ENCODE measurements at regions not wholly inside any gene's neighbourhood (a gene's known extent, or its start where the extent isn't known, plus 50 kb on each side); places are given as distances from the start of the nearest gene placed in this dataset.
"Not testable (repeated sequence)": the region's sequence is repeated elsewhere in the genome, so short reads cannot be mapped to it uniquely, and the experiment has no call there.

DNA sequence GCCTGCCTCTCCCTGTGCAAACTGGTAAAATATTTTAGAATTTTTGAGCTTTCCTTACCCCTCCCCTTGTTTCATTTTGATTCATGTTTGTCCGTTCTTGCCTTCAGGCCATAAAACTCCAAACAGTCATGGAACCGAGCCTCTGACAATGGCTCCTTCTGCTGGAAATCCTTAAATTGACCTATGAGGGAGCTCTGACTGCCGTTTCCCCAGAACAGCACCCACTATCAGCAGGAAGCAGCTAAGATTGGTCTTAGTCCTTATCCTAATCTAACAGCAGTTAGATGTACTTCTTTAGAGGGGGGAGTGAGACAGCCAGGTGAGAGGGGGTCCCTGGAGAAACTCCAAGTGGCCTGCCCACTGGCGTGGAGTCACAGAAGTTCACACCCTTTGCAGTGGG is 106.7 kb downstream of the FAM174A start:
- no peak for DNase-seq

DNA sequence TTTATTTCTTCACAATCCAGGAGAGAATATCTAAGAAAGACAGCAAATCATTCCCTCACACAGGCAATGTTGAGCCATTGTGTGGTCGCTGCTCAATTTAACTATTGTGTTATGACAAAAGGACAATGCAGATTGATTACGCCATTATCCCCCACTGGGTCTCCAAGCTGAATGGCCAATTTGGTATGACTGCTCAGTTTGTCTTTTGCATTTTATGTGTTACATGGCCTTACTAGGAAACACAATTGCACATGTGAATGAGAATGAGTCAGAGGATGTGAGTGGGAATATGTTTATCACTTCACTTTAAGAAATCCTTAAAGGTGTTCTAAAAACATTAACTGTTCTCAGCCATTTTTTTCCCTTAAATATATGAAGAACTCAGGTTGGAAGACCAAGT is 108.3 kb downstream of the FAM174A start:
- DNase-seq = peak; percentile 72

DNA sequence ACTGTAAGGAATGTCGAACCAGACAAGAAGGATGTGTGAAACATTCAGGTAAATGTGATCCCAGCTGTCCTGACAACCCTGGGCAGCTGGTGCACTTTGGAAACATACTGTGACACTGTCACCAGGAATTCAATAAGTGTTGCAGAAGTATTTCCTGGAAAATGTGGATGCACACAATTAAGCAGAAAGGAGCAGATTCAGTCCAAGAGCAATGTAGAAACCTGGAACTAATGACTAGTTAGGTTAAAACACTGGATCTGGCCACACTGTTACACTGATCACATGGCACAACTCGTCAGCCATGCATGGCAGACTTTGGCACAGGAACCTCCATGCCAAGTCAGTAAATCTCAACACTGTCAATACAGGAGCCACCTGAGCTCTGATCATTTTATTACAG is 109.0 kb downstream of the FAM174A start:
- peak; percentile 58 for DNase-seq

DNA sequence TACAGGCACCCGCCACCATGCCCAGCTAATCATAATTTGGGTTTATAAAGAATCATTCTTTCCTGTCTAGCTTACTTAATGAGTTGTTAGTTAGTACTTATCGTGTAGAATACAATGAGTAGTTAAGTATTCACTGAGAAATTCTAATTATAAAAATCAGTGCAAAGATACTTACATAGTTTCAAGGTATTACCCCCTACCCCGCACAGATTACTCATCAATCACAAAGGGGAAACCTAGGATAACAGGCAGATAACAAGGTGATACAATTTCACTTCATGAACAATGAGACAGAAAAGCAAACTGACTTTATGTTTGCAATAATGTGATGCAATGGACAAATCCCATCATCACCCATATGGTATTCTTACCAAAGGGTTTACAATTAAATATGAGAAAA is 109.6 kb downstream of the FAM174A start:
- no peak for DNase-seq

DNA sequence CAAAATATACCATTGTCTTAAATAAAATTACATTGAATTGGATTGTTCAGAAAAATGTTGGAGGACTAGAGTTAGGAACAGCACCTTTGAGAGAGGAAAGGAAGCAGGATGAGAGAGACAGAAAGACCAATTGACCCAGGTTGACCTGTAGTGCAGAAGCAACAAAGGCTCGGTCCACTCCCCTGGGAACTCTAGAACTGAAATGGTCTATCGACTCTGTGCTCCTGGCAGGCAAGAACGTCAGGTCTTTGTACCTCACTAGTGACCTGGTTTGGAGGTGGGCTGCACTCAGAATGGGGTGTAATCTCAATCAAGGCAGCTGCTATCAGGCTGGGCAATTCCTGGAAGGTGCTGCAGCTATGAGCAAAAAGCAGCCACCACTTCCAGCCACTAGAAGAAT is 110.8 kb downstream of the FAM174A start:
- DNase-seq = peak; percentile 15

DNA sequence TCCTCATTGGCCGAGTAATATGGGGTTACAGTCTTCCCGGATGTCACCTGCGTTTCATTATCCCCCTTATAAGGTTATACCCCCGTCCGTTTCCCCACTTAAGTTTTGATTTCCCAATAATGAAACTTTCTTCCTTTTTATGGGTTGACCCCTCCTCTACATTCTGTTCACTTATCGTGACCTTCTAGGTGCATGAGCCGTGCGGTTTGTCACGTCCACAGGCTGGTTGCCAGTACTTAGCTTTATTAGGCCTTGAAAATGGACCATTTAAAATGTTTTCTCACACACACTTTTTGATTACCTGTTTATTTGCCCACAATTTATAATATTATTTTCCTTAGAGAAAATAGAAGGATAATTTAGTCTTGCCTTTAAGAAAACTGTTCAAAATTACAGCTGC is 111.5 kb downstream of the FAM174A start:
- DNase-seq = no peak

DNA sequence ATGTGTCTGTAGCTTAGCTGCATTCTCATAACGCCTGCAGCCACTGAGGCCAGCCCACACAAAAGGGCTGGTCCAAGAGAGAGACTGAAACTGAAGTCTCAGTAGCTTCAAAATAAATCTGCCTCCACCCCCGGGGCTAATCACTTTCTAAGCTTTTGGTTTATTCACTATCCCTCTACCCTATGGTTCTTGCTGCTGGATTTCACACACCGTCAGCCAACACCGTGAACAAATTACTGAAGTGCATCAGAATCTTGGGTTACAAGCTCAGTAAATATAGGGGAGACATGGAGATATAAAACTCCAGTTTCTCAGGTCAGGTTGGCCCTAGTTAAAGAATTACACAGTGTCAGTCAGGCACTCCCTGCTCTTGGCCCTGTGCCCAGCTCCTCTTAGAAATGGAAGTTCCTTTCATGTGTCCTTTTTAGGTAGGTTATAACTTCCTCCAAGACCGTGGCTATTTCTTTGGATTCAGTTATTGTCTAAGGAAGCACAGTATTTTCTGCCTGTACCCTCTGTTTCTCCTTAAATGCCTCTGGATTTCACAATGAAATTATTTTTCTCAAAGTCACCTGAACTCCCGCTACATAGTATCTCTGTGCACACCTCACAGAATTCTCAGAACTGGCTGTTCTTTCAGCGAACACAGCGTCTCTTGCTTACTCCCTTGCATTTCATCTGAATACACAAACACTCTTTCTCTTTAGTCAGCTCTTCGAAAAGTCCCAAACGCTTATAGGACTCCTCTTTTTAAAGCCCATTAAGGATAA is 112.5 kb downstream of the FAM174A start:
- peak; percentile 79 for DNase-seq

DNA sequence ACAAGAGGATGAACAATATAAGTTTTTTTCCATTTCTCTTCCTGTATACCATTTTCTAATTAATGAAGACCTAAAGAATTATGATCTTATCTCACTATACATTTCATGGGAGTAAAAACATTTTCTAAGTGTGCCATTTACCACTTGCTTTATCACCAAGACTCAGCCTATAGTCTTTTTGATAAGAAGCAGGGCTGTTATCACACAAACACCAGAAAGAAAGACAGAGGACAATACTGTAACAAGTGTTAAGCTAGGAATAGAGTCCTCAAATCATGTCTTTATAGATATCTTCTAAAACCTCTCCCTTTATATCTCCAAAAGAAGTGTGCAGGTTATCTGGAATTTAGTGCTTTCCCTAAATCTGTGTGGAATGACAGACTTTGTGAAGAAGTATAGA is 119.7 kb downstream of the FAM174A start:
- no peak for DNase-seq

DNA sequence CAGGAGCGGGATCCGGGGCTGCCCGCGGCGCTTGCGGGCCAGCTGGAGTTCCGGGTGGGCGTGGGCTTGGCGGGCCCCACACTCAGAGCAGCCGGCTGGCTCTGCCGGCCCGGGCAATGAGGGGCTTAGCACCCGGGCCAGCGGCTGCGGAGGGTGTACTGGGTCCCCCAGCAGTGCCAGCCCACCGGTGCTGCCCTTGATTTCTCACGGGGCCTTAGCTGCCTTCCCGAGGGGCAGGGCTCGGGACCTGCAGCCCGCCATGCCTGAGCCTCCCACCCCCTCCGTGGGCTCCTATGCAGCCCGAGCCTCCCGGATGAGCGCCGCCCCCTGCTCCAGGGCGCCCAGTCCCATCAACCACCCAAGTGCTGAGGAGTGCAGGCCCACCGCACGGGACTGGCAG is 121.6 kb downstream of the FAM174A start:
- DNase-seq = not testable (repeated sequence)

DNA sequence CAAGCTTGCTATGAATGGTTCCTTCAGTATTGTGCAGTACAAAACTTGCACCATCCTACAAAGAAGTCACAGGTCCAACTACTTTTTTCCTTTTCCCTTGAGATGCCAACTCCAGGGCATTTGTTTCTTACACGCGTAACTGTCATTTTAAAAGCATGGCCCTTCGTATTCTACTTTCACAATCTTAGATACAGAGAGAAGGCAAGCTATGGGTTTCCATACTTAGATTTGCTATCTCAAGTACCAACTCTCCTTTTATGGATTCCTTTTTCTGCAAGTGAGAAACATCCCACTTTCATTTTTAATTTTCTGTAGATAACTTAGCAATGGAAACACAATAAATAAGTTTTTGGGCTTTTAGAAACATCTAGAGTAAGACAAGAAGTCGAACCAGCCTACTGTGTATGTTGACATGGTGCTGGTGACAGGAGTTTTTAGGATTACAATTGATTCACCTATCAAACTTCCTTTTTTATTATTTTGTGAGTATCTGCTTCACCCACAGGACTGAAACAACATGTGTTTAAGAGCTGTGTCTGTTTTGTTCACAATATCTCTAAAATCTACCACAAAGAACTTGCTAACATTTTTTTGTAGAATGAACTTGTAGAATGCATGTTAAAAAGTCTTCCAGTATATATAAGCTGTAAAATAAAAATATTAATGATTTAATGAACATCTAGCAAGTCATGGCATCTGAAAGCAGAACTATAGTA is 124.1 kb downstream of the FAM174A start:
- DNase-seq = no peak

DNA sequence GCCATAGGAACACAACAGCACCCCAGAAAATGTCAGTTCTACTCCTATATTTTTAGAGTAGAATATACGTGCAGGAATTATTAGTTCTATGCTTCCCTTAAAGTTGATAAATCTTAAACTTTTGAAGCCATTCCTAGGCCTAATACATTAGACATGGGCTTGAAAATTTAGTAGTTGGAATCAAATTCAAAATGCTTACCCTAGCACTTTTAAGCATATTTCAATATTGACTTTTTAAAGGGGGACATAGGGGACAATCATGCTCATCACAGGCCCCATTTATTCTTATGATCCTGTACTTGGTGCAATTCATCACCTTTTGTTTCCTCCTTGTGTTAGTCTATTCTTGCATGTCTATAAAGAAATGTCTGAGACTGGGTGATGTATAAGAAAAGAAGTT is 129.0 kb downstream of the FAM174A start:
- DNase-seq = no peak

DNA sequence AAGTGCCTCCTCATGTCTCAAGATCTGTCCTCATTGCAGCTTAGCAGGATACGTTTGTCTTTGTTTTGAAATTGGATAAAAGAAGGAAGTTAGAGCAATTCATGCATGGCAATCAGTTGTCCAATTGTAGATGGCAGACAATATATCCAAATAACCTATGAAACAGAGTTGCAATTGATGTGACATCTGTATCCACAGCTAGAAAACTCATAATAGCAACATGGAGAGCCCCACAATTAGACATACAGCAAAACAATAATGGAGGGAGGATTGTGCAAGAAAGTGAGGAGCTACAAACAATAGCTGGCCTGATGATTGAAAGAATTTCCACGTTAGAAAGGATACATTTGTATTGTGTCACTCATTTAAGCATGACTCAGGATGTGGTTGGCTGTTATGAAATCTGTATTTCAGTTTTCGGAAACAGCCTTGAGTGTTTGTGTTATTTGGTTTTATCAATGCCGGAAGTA is 132.0 kb downstream of the FAM174A start:
- DNase-seq = no peak

DNA sequence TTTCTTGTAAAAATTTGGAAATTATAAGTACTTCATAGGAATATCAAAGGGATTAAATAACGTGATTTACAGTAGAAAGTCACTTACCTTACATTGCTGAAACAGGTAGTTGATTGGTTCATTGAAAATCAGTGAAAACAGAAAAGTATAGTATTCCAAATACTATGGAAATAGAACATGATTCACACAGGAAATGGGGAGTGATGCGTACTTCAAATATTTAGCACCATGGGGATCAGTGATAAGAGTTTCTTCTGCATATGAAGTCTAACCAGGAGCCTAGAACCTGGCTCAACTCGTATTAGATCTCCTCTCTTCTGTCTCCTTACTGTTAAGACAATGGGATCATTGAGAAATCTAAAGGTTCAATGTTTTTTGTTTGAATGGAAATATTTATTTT is 133.3 kb downstream of the FAM174A start:
- DNase-seq = no peak

DNA sequence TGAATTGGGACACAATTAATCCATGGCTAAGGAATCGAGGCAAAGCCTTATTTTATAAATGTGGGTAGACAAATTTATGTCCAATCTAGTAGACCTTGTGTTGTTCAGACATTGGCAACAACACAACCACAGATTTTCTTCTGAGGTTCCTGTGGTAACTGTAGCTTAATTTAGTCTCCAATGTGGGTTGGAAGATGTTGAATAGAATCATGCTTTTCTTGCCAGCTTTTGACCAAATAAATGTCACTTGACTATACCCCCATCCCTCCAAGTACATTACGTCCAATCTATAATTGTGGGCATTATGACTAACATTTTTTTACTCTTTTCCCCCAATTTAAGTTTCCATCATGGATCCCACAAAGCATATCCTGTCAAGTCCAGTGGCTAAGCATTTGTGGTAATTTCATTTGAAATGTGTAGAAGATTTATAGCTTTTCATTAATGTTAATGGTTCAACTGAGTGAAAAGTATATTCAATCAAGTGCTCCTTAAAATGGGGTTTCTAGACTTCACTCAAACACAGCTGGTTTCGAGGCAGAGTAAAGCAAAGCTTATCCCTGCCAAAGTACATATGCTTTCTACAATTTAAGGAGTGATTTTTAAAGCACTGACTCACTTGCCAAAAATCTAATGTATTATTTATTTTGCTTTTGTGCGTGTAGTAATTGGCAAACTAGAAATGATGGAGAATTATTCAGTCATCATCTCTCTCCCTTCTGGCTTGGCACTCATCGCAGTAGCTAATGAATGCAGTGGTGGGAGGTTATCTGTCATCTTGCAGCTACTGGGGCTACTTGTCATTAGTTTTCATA is 141.8 kb downstream of the FAM174A start:
- peak; percentile 33 for DNase-seq

DNA sequence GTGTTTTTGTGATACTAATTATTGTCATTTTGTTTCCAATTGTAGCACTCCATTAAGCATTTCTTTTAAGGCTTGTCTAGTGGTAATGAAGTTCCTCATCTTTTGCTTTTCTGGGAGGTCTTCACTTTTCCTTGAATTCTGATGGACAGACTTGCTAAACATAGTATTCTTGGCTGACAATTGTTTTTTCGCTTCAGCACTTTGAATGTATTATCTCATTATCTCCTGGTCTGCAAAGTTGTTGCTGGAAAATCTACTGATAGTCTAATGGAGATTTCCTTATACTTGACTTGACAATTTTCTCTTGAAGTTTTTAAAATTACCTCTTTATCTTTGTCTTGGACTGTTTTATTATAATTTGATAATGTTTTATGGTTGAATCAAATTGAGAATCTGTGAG is 147.5 kb downstream of the FAM174A start:
- no peak for DNase-seq

DNA sequence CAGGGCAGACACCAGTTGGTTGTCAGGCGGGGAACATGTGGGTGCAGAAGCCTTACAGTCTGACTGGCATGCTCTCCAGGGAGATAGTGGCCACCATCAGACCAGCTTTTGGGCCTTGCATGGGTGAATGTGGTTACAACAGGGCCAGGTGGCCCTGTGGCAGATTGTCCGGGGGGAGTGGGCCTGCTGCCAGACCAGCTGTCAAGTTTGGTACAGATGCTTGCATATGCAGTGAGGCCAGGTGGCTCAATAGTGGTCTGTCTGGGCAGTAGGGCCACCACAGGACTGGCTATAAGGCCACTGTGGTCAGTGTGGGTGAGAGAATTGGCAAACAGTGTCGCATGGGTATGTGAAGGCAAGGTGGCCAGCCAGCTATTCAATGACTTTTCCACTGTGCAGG is 148.7 kb downstream of the FAM174A start:
- no peak for DNase-seq

DNA sequence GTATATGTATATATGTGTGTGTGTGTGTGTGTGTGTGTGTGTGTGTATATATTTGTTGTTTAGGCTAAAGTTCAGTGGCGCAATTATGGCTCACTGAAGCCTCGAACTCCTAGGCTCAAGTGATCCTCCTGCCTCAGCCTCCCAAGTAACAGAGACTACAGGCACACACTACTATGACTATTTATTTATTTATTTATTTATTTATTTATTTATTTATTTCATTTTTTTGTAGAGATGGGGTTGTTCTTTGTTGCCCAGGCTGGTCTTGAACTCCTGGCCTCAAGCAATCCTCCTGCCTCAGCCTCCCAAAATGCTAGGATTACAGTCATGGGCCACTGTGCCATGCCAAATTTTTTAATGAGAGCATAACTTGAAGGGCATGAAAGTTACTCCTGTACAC is 149.9 kb downstream of the FAM174A start:
- DNase-seq = not testable (repeated sequence)

DNA sequence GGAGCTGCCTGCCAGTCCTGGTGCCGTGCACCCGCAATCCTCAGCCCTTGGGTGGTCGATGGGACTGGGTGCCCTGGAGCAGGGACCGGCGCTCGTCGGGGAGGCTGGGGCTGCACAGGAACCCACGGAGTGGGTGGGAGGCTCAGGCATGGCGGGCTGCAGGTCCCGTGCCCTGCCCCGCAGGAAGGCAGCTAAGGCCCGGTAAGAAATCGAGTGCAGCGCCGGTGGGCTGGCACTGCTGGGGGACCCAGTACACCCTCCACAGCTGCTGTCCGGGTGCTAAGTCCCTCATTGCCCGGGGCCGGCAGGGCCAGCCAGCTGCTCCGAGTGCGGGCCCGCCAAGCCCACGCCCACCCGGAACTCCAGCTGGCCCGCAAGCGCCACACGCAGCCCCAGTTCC is 153.7 kb downstream of the FAM174A start:
- DNase-seq = not testable (repeated sequence)

DNA sequence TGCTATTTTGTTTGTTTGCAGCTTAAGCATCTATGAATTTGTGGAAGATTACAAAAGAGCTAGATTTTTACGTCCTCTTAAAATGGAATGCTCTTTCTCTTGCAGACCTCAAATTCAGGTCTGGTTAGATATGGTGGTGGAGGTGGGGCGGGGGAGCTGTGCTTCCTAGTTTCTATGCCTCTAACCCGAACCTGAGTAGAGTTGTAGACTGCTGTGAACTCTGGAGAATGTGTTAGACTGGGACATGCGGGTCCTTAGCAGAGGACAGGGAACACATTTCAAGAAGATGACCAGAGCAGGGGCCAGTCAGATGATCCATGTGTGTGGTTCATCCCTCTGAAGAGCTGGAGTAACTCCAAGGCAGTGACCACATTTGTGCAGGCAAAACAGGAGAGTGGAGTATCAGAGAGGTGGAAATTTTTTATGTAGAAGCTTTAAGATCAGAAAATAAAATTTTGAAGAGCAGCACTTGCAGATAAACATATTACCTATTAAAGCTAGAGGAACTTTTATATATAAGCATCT is 154.9 kb downstream of the FAM174A start:
- DNase-seq = no peak

DNA sequence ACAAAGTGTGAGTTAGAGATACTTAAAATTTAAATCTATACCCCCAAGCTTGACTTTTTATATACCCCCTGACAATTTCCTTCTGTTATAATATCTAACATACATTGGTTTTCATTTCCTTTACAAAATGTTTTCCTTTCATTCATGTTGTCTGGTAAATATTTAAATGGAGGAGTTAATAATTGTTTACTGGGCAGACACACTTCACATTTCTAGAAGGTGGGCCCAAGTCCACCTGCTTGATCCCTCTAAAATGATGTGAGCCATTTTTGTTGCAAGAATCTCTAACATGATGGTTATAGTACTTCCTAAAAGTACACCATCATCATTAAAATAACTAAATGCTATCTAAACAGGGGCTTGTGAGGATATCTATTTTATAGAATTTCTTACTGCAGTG is 155.9 kb downstream of the FAM174A start:
- DNase-seq = no peak

DNA sequence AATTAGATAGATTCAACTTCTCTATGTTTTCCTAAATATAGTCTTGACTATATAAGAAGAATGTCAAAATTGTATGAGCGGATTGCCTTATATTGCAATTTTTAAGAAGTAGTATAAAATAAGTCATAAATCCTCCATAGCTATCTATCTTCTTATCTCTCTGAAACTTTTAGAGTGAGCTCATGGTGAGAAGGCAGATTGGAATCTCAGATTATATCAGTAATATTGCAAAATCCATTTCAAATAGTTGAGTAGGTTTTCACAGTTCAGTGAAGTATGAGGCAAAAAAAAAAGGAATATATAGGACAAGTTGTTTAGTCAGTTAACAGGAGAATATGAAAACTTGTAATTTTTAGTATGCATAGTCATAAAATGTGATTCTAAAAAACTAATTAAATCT is 156.4 kb downstream of the FAM174A start:
- DNase-seq = no peak

DNA sequence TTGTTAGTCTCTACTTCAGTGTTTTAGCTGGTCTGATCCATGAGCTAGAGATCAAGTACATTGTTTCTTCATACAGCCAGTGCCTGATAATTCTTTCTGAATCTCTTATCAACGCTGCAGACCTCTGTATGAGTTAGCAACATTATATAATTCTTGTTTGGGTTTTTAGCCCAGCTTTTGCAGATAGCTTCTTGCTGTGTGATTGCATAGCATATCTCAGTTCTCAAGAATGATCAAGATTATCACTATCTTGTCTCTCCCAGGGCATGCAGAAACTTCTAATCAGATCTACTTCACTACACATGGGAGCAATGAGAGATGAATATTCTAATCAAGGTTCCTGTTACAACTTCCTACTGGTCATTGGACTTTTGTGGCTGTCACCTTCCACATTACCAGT is 158.3 kb downstream of the FAM174A start:
- DNase-seq = no peak

DNA sequence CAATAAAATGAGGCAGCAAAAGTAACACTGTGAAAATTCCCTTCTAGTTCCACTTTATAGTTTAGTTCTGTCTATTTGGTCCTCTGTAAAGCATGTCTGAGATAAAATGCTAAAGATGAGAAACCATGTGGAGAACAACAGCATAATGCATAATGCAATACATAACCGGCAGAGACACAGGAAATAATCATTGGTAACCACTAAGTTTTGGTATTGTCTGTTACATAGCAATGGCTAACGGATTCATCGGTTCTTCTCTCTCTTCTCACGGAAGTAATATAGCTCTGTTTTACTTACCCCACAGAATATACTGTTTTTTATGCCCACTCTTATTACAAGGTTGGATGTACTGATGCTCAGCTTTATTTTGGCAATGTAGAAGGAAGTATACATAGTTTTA is 158.9 kb downstream of the FAM174A start:
- no peak for DNase-seq

Measured in NCI-H69 (cell line).